ENCODE measurements at regions not wholly inside any gene's neighbourhood (a gene's known extent, or its start where the extent isn't known, plus 50 kb on each side); places are given as distances from the start of the nearest gene placed in this dataset.

DNA sequence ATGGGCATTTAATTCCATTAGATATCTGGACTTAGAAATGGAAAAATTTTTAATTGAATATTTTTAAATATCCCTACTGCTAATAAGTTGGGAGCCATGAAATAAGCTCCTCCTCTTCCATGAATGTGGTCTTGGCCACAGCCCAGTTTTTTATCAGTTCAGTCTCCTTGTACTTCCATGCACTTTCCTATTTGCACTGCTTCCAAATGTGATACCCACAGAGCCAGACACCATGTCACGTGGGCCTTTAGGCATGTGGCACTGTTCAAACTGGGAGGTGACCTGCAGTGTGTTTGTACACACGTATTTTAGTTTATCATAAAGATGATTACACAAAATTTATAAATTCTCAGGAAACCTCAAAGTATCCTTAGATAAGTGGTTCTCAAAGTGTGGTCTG lies 80.1 kb upstream of the DGKG start:
- TF ChIP-seq, protein P1, sequence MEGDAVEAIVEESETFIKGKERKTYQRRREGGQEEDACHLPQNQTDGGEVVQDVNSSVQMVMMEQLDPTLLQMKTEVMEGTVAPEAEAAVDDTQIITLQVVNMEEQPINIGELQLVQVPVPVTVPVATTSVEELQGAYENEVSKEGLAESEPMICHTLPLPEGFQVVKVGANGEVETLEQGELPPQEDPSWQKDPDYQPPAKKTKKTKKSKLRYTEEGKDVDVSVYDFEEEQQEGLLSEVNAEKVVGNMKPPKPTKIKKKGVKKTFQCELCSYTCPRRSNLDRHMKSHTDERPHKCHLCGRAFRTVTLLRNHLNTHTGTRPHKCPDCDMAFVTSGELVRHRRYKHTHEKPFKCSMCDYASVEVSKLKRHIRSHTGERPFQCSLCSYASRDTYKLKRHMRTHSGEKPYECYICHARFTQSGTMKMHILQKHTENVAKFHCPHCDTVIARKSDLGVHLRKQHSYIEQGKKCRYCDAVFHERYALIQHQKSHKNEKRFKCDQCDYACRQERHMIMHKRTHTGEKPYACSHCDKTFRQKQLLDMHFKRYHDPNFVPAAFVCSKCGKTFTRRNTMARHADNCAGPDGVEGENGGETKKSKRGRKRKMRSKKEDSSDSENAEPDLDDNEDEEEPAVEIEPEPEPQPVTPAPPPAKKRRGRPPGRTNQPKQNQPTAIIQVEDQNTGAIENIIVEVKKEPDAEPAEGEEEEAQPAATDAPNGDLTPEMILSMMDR (conservative IDR thresholded peaks at IDR 0.05 in 1 of 2, IDR thresholded peaks at IDR 0.05 in 1 of 2; ENCODE audit: low read depth in 1 of 2, low read length in 2 of 2), result no peak
- TF ChIP-seq EZH2 (IDR thresholded peaks at IDR 0.05; ENCODE audit: low read length, missing control alignments), result no peak
